Prostate gland (tissue), 2 donors: ENCODE measurements at regions not wholly inside any gene's neighbourhood (a gene's known extent, or its start where the extent isn't known, plus 50 kb on each side); places are given as distances from the start of the nearest gene placed in this dataset.
"Not testable (repeated sequence)": the region's sequence is repeated elsewhere in the genome, so short reads cannot be mapped to it uniquely, and the experiment has no call there.

ENCODE experiments used
- DNase-seq: peaks from one replicate; pipeline ENCODE4 v3.0.0-alpha.2; 2019; ENCODE audit warnings: low spot score
- H3K27ac ChIP-seq, 2 donors: fragments of 200-600 bp; sonication (generic); 2 replicates each; pipeline ENCODE4 v1.5.1; 2017 to 2019
- H3K27me3 ChIP-seq: fragments of 200-600 bp; sonication (generic); replicated peaks from 2 replicates; pipeline ENCODE4 v1.5.1; 2019; ENCODE audit not compliant: insufficient read depth
- H3K36me3 ChIP-seq, 2 donors: fragments of 200-600 bp; sonication (generic); 1 replicate in 1 of 2; 2 replicates in 1 of 2; pipeline versions ENCODE4 v1.5.1 to v1.8.1; 2017 to 2019
- H3K4me1 ChIP-seq: fragments of 200-600 bp; sonication (generic); replicated peaks from 2 replicates; pipeline ENCODE4 v1.5.1; 2019
- H3K4me3 ChIP-seq, 2 donors: fragments of 200-600 bp; sonication (generic); 2 replicates each; pipeline ENCODE4 v1.5.1; 2017 to 2019
- H3K9me3 ChIP-seq: fragments of 200-600 bp; sonication (generic); 2 replicates; pipeline ENCODE4 v1.5.1; 2017
- POLR2A ChIP-seq: fragments of 450-650 bp; IDR thresholded peaks from one replicate; pipeline ENCODE4 v1.6.1; 2016; ENCODE audit warnings: antibody characterized with exemption, mild to moderate bottlenecking
- POLR2AphosphoS5 ChIP-seq: sonication (generic); formaldehyde crosslinking; IDR thresholded peaks from one replicate; pipeline ENCODE4 v1.6.1; 2017; ENCODE audit warnings: antibody characterized with exemption
- WGBS: methylation state at CpG from one replicate; pipeline ENCODE4 v1.1.5; 2018; 5-methylcytosine and 5-hydroxymethylcytosine counted together
- intact Hi-C: fragments of 100-400 bp; cut with DNase I; formaldehyde crosslinking; loops from one replicate; pipeline ENCODE4 v1.14.2; 2022
- TF ChIP-seq, protein P1 (sequence below), 4 experiments: fragments of 200-600 bp in 2 of 4; fragments of 450-650 bp in 2 of 4; sonication (generic) in 2 of 4; IDR thresholded peaks; 1 replicate in 3 of 4; 2 replicates in 1 of 4; pipeline ENCODE4 v1.5.1; 2016 to 2019; ENCODE audit warnings: antibody characterized with exemption in 4 of 4, mild to moderate bottlenecking in 2 of 4, moderate library complexity in 2 of 4

DNA sequence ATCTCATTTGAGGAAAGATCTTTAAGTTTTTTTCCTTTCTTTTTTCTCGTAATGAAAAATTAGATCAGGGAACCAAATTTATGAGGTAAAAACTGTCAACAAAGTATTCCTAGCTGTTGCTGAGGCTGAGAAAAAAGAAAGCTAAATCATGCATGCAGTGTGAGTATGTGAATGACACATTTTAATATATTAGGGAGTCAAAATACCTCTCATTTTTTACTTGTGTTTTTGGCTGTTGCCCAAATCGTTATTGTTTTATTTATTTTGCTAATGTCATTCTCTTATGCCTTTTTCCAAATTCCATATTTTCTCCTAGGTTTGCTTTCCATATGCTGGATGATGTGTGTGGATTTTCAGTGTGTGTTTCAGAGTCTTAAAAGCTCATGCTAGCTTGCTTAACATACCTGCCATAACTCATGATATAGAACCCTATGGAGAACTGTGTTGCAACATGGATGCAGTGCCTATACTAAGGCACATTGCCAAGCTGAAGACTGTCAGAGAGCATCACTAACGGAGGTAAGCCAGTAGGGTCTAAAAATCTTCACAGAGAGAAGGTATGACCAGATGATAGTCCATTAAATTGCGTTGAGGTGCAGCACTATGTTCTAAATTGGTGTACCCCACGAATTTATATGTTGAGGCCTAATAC lies 629.5 kb upstream of the KCNMB2 start:
- H3K9me3 ChIP-seq: no peaks in the 10 kb centered on the region
- H3K27me3 ChIP-seq: no peaks in the 10 kb centered on the region
- WGBS: 70% methylated on average over 5 of the region's 5 CpGs
- peak overlapping the region; percentile 20 to 26 for H3K27ac ChIP-seq
- H3K4me1 ChIP-seq: peaks cover 7% of the 10 kb centered on the region
- TF ChIP-seq POLR2A (no peak), POLR2AphosphoS5 (no peak)
- TF ChIP-seq, protein P1, sequence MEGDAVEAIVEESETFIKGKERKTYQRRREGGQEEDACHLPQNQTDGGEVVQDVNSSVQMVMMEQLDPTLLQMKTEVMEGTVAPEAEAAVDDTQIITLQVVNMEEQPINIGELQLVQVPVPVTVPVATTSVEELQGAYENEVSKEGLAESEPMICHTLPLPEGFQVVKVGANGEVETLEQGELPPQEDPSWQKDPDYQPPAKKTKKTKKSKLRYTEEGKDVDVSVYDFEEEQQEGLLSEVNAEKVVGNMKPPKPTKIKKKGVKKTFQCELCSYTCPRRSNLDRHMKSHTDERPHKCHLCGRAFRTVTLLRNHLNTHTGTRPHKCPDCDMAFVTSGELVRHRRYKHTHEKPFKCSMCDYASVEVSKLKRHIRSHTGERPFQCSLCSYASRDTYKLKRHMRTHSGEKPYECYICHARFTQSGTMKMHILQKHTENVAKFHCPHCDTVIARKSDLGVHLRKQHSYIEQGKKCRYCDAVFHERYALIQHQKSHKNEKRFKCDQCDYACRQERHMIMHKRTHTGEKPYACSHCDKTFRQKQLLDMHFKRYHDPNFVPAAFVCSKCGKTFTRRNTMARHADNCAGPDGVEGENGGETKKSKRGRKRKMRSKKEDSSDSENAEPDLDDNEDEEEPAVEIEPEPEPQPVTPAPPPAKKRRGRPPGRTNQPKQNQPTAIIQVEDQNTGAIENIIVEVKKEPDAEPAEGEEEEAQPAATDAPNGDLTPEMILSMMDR (IDR thresholded peaks at IDR 0.05): no peak
- intact Hi-C loops: no loop called here
- no peaks in the 10 kb centered on the region for H3K36me3 ChIP-seq
- no peak for DNase-seq
- H3K4me3 ChIP-seq: no peak overlapping the region

GRCh38 chr3:177909530-177909929 lies 626.7 kb upstream of the KCNMB2 start:
- intact Hi-C loops, DNase-seq, H3K4me3 ChIP-seq, H3K4me1 ChIP-seq, H3K9me3 ChIP-seq, H3K36me3 ChIP-seq, H3K27me3 ChIP-seq, H3K27ac ChIP-seq: not testable (repeated sequence)
- 80% methylated on average over 6 of the region's 6 CpGs for WGBS

GRCh38 chr3:177914224-177914623 lies 622.0 kb upstream of the KCNMB2 start:
- Histone ChIP-seq H3K4me3 (no peak overlapping the region), H3K36me3 (no peaks in the 10 kb centered on the region), H3K27me3 (no peaks in the 10 kb centered on the region), H3K4me1 (no peaks in the 10 kb centered on the region), H3K27ac (no peak overlapping the region), H3K9me3 (no peaks in the 10 kb centered on the region)
- 87% methylated on average over 10 of the region's 10 CpGs for WGBS
- intact Hi-C loops: no loop called here
- TF ChIP-seq, protein P1 (IDR thresholded peaks at IDR 0.05): no peak
- no peak for TF ChIP-seq POLR2AphosphoS5
- no peak for TF ChIP-seq POLR2A
- no peak for DNase-seq

DNA sequence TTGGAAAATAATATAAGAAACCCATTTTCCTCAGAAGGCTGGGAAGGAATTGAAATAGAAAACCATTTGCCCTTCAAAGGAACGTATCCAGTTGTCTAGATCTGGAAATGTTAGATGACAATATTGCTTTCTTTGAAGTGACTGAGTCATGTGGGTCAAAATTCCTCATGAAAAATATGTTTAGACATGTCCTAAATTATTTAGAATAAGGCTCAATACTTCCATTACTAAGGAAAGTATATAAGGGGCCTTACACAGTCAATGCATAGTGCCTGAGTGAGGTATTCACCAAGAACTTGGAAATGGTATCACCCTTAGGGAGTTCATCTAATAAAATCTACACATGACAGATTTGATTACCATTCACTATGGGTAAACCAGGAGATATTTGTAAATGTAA lies 619.8 kb upstream of the KCNMB2 start:
- Histone ChIP-seq H3K4me3 (no peak overlapping the region), H3K27ac (no peak overlapping the region), H3K36me3 (no peaks in the 10 kb centered on the region), H3K27me3 (no peaks in the 10 kb centered on the region), H3K9me3 (no peaks in the 10 kb centered on the region), H3K4me1 (no peaks in the 10 kb centered on the region)
- TF ChIP-seq POLR2AphosphoS5: no peak
- TF ChIP-seq POLR2A: no peak
- TF ChIP-seq, protein P1 (IDR thresholded peaks at IDR 0.05): no peak
- DNase-seq: no peak
- 60% methylated on average over 1 of the region's 1 CpG for WGBS
- intact Hi-C loops: no loop called here

DNA sequence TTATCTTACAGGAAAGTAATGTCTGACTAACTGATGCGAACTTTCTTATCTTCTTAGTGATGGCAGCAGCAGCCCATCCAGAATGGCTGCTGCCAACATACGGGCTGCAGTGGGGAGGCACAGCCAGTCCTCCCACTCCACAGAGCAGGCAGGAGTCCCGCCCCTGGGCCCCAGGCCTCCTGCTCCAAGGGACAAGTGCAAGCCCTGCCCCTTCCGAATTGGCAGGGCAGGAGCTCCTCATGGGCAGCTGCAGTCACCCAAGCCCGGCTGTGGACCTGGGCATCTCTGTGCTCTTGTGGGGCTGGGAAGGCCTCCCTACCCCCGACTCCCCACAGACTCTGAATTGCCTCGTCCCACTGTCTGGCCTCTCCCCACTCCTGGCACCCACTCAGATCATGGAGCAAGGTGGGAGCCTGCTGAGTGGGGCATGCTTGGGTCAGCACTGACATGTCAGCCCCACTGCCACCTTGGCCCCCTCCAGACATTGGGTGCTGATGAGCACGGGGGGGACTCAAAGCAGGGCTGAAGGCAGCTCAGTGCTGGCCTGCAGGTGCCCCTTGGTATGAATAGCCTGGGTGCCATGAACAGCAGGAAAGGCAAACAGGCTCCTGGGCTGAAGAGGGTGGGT lies 618.9 kb upstream of the KCNMB2 start:
- intact Hi-C loops: no loop called here
- H3K27me3 ChIP-seq: no peaks in the 10 kb centered on the region
- no peak overlapping the region for H3K27ac ChIP-seq
- no peaks in the 10 kb centered on the region for H3K4me1 ChIP-seq
- H3K4me3 ChIP-seq: no peak overlapping the region
- no peak for DNase-seq
- 97% methylated on average over 8 of the region's 8 CpGs for WGBS
- TF ChIP-seq POLR2AphosphoS5 (no peak), POLR2A (no peak)
- no peaks in the 10 kb centered on the region for H3K36me3 ChIP-seq
- no peaks in the 10 kb centered on the region for H3K9me3 ChIP-seq

GRCh38 chr3:177921153-177921552 lies 615.1 kb upstream of the KCNMB2 start:
- TF ChIP-seq POLR2A: no peak
- TF ChIP-seq, protein P1 (IDR thresholded peaks at IDR 0.05): no peak
- TF ChIP-seq POLR2AphosphoS5: no peak
- no peaks in the 10 kb centered on the region for H3K27me3 ChIP-seq
- WGBS: 77% methylated on average over 3 of the region's 3 CpGs
- H3K9me3 ChIP-seq: no peaks in the 10 kb centered on the region
- H3K4me3 ChIP-seq: no peak overlapping the region
- no peaks in the 10 kb centered on the region for H3K36me3 ChIP-seq
- DNase-seq: no peak
- H3K4me1 ChIP-seq: no peaks in the 10 kb centered on the region
- intact Hi-C loops: no loop called here
- H3K27ac ChIP-seq: no peak overlapping the region
